COLO668 (cell line): ENCODE measurements at regions not wholly inside any gene's neighbourhood (a gene's known extent, or its start where the extent isn't known, plus 50 kb on each side); places are given as distances from the start of the nearest gene placed in this dataset.
"Not testable (repeated sequence)": the region's sequence is repeated elsewhere in the genome, so short reads cannot be mapped to it uniquely, and the experiment has no call there.

Experiments
- DNase-seq: peaks from one replicate; lab custom pipeline; 2025; ENCODE audit not compliant: unreplicated experiment; lab: John Stamatoyannopoulos, UW

- DNase-seq: no peak
Observed at GRCh38 chr14:65153101-65153500, 50.8 kb upstream of the MAX start.

- no peak for DNase-seq
Observed at GRCh38 chr14:65156568-65157366, 54.5 kb upstream of the MAX start.

GRCh38 chr14:65159281-65160062 is 57.2 kb upstream of the MAX start:
- DNase-seq: no peak

GRCh38 chr14:65160091-65160490 is 57.8 kb upstream of the MAX start:
- DNase-seq: no peak

- DNase-seq: no peak
Observed at GRCh38 chr14:65162031-65162430, 59.7 kb upstream of the MAX start.

- peak; percentile 40 for DNase-seq
Observed at GRCh38 chr14:65164068-65164824, 61.9 kb upstream of the MAX start.

- no peak for DNase-seq
Observed at GRCh38 chr14:65164825-65165135, 62.5 kb upstream of the MAX start.

GRCh38 chr14:65167072-65167645 is 64.8 kb upstream of the MAX start:
- DNase-seq: no peak

GRCh38 chr14:65168840-65169239 is 66.5 kb upstream of the MAX start:
- no peak for DNase-seq

GRCh38 chr14:65169351-65169750 is 67.0 kb upstream of the MAX start:
- DNase-seq: no peak

GRCh38 chr14:65170318-65170717 is 68.0 kb upstream of the MAX start:
- no peak for DNase-seq

GRCh38 chr14:65170768-65171507 is 68.6 kb upstream of the MAX start:
- no peak for DNase-seq

- DNase-seq: no peak
Observed at GRCh38 chr14:65173973-65174693, 71.8 kb upstream of the MAX start.

- DNase-seq: no peak
Observed at GRCh38 chr14:65174783-65175182, 72.5 kb upstream of the MAX start.

GRCh38 chr14:65177551-65177950 is 75.2 kb upstream of the MAX start:
- DNase-seq: no peak

- not testable (repeated sequence) for DNase-seq
Observed at GRCh38 chr14:65179231-65179630, 76.9 kb upstream of the MAX start.

- DNase-seq: no peak
Observed at GRCh38 chr14:65179918-65180724, 77.8 kb upstream of the MAX start.

GRCh38 chr14:65180725-65181025 is 78.4 kb upstream of the MAX start:
- no peak for DNase-seq

- no peak for DNase-seq
Observed at GRCh38 chr14:65184032-65184764, 81.9 kb upstream of the MAX start.
